SW480 (cell line): ENCODE measurements at regions not wholly inside any gene's neighbourhood (a gene's known extent, or its start where the extent isn't known, plus 50 kb on each side); places are given as distances from the start of the nearest gene placed in this dataset.

Experiments used
- DNase-seq: peaks from one replicate; pipeline ENCODE4 v3.0.0-alpha.2; 2016; ENCODE audit warnings: low spot score

- DNase-seq, result no peak
These were observed 260.0 kb downstream of the DUSP6 start for GRCh38 chr12:89092297-89092696.

DNA sequence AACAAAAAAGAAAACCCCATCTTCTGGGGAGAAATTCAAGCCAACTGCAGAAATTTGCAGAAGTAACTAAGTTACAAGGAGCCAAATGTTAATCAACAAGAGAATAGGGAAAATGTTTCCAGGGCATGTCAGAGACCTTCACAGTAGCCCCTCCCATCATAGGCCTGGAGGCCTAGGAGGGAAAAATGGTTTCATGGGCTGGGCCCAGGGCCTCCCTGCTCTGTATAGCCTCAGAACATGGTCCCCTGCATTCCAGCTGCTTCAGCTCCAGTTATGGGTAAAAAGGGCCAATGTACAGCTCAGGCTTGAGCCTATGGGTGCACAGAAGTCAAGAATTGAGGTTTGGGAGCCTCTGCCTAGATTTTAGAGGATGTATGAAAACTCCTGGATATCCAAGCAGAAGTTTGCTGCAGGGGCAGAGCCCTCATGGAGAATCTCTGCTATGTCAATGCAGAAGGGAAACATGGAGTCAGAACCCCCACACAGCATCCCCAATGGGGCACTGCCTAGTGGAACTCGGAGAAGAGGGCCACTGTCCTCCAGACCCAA is 260.9 kb downstream of the DUSP6 start:
- no peak for DNase-seq

GRCh38 chr12:89089264-89089663 is 263.0 kb downstream of the DUSP6 start:
- no peak for DNase-seq

DNA sequence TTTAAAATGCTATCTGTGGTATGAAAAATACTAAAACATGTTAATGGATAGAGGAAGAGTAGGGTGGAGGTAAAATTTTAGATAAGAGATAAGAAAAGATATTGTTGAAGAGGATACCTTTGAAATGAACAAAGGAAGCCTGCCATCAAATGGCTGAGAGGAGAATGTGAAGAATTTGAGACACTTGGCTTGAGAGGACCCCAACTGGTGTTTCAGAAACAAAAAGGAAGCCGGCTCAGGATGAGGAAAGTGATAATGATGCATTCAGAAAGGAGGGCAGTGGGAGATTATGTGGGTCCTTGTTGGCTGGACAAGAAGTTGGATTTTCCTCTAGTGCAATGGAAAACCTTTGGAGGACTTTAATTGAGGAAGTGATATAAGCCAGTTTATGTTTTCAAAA is 264.4 kb downstream of the DUSP6 start:
- DNase-seq, result no peak

DNA sequence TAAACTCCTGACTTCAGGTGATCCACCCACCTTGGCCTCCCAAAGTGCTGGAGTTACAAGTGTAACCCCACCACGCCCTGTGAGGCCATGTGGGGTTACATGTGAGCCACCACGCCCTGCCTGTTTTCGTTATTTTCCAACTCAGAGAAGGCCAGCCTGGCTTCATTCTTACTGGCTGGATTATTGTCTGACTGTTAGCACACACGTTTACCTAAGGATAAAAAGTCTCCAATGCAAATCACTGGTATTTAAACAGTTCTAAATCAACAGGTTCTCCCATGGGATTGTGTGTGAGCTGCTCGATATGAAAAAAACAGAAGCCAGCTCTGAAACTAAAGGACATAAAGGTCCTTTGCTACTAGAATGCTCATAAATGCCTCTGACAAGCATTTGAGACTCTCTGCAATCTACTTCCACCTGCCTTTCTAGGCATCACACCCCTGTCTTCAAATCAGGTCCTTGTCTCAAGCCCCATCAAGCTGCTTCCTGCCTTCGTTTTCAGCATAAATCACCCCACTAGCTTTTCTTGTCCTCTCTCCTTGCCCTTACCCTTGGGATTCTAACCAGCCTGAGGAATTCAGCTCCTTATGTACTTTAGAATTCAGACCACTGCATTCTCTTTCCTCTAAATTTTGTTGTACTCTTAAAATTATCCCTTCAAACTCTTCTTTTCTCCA is 265.0 kb downstream of the DUSP6 start:
- no peak for DNase-seq

GRCh38 chr12:89085421-89085820 is 266.9 kb downstream of the DUSP6 start:
- DNase-seq, result no peak

- DNase-seq, result no peak
These were observed 267.6 kb downstream of the DUSP6 start for GRCh38 chr12:89084751-89085150.

GRCh38 chr12:89083491-89083890 is 268.8 kb downstream of the DUSP6 start:
- no peak for DNase-seq

DNA sequence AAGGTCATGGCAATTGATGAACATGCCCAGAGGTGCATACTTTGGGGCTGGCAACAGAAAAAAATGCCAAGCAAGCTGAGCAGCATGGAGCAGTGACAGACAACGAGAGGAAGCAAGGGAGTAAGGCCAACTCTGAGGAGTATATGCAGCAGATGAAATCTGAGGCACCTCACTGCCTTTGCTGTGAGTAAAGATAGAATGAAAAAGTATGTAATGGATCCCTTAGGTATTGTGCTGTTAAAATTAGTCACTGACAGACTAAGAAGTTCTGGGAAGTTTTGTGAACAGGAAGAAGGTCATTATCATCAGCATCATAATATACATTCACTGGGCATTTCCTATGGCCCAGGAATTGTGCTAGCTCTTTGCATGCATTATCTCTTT is 269.9 kb downstream of the DUSP6 start:
- no peak for DNase-seq

DNA sequence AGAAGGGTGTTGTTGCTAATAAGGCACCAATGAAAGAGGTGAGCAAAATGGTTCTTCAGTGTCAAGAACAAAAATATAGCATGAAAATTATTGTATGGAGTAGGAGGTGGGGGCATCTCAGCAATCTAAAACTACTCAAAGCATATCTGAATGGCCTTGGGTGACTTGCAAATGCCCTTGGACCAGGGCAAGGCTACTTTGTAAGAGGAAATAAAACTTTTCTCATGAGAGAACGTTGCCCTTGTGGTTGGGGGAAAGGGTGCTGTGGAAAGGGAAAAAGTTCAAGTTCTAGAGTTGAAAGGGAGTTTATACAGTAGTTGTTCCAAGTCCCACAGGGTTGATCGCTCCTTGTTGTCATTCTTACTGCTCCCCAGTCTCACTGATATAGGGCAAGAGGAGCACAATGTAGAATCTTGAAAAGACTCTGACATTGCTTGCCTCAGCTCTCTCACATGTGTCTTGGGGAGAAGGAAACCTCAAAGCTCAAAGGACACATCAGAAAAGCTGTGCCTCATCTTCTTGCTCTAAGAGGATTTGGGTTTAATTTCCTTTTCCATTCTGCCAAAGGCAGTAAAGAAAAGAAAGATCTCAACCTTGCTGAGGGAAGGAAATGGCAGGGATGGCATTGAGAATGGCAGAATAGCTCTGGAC is 270.5 kb downstream of the DUSP6 start:
- DNase-seq, result no peak

DNA sequence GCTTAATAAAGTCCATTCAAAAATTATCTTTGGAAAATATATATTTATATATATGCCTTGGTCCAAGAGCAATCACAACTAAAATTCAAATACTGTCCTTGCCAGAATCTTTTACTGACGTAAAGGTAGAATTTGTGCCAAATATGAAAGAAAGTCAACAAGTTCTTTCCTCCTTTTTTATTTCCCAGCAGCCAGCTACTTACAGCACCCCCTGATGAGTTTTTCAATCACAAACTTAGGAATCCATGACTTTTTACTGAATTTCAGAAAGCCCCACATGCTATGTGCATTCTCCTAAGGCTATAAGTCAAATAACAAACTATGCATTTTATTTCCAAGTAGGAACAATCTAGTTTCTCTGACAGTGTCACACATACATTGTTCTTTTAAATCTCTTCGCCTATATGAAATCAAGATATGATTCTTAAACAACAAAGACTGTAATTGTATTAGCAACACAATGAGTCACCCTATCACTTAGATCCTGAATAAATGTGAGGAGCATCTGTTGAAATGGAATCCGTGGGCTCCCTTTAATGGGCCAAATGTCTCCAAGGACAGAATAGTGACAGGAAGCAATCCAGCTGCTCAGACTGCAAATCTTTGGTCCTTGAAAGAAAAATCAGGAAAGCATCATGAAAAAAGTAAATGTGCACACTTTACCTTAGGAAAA is 271.4 kb downstream of the DUSP6 start:
- peak; percentile 6 for DNase-seq

DNA sequence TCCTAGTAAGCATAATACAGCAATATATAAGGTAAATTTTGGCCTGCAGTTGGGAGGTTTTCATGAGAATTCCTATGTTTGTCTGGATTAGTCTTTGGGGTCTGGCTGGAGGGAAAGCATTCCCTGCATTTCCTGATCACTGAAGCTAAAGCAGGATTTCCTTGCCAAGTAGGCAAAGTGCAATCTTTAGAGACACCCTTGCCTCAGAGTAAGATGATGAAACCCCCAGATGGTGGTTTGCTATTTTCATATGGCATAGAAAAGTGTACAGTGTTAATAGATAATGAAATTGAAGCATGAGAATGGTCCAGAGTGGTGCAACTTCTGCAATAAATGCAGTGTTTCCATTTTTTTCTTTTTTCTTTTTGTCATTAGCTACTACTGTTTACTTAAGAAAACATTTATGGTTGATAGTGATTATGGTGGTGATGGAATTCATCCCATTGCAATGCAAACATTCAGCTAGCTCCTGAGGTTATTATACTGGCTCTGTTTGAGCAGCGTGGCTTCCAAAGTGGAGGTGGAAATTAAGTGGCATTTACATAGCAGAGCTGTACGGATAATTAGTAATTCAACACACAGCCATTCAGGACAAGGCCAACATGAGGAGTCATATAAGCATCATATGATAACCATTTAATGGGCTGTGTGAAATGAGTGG is 276.3 kb downstream of the DUSP6 start:
- no peak for DNase-seq

- DNase-seq, result no peak
These were observed 278.6 kb downstream of the DUSP6 start for GRCh38 chr12:89073659-89074058.

- no peak for DNase-seq
These were observed 279.3 kb downstream of the DUSP6 start for GRCh38 chr12:89073027-89073398.

DNA sequence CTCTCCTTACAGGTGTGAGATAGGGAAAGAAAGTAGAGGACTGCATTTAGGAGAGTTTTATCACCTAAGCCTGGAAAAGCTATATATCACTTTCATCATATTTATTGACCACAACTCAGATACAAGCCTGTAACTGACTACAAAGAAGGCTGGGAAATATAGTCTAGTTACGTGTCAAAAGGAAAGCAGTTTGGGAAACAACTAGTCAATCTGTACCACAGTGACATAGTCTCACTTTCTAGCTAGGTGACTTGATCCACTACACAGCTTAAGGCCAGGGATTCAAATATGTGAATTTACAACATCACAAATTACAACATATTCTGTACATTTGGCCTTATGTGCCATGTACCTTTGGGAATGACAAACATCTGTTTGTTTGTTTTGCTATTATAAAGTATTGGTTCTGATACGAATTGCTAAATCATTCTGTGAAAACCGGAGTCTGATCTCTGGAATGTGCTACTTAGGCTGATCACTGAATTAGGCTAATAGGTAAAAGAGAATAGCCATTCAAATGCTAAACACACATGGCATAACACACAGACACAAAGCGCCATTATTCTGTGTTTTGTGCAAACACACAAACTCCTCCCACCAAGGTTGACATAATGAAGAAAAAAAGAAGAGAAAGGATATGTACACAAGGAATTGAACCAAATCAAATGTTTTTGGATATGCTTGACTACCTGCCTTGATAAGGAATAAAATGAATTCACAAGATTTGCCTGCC is 279.8 kb downstream of the DUSP6 start:
- no peak for DNase-seq

DNA sequence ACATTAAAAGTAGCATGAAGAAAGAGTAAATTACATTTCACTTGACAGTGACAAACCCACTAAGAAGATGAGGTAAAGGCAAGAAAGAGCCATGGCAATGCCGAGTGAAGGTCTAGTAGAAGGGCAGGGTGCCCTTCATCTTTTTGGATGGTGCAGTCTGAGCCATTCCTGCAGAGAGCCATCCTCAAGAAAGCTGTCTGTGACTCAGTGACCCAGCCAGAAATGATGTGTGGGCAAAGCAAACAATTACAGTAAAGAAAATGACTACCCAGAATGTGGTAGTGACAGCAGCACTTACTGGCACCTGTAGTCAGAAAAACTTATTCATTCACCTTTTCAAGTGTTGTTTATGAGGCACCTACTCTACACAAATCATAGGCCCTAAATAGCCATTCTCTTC is 281.7 kb downstream of the DUSP6 start:
- DNase-seq, result no peak

GRCh38 chr12:89069431-89069830 is 282.9 kb downstream of the DUSP6 start:
- DNase-seq, result no peak

DNA sequence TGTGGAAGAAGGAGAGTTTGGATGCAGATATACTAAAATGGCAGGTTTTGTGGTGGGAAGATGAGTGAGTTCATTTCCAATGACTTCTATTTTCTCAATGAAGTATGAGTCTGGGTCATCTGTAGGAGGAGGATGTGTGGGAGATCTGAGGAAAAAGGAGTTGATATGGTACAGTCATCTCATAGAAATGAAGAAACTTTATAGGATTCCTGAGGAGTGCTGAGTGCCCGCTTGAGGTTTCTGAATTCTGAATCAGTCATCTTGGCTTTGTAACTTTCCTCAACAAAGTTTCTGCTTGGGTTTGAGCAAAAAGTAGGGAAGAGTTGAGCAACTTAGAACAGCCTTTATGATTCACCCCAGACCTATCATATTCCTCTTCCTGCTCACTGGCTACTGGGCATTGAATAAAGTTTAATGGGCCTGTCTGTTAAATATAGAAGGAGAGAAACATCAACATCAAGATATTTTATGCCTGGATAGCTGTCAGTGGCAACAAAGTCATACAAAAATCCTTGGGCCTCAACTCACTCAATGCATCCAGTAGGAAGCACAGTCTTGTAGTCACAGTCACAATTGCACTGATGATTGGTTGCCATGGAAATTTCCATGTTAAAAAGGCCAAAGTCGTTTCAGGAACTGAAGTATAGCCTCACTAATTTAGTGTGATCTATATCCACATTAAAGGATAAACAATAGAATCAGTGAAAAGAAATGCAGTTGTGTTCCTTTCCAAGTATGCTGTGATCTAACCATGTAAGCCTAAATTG is 284.7 kb downstream of the DUSP6 start:
- no peak for DNase-seq

DNA sequence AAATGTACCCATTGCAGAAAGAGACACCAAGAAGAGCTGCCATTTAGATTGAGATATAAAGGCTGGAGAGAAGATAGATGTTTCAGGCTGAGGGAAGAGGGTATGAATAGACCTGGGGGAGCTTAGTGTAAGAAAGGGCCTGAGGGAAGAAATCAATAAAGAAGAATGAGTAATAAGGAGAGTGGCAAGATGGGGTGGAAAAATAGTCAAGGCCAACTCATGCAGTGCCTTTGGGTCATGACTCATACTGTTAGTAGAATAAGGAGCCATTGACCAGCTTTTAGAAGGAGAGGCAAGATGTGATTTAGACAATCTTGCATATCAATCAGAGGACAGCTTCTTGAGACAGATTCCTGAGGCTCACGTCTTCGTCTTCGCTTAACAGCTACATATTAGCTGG is 287.5 kb downstream of the DUSP6 start:
- DNase-seq, result no peak

DNA sequence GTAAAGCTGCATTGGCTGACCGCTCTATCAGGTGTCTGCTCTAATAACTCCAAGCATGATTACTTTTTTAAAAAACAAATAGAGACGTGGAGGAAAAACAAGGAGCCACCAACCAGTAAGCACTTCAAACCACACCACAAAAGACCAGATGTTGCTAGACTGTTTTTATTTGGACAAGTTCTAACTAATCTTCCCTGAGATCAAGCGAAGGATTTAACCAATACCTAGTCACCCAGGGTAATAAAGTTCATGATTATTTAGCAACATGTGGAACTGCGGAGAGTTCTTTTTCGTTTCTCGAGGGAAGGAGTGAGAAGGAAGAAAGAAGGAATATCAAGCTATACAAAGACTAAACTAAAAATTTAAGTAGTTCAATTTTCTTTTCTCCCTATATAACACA is 288.1 kb downstream of the DUSP6 start:
- DNase-seq, result no peak

- no peak for DNase-seq
These were observed 289.3 kb downstream of the DUSP6 start for GRCh38 chr12:89062996-89063395.
